Hepatocyte (in vitro differentiated cells): ENCODE measurements at regions not wholly inside any gene's neighbourhood (a gene's known extent, or its start where the extent isn't known, plus 50 kb on each side); places are given as distances from the start of the nearest gene placed in this dataset.

ENCODE experiments used
- DNase-seq: peaks from one replicate; pipeline ENCODE4 v3.0.0-alpha.2; 2016; ENCODE audit warnings: low spot score
- H2AFZ ChIP-seq: fragments of 200-600 bp; sonication (generic); 2 replicates; pipeline ENCODE4 v1.6.0; 2016; ENCODE audit warnings: antibody characterized with exemption, mild to moderate bottlenecking
- H3K27ac ChIP-seq: fragments of 200-600 bp; sonication (generic); 2 replicates; pipeline ENCODE4 v1.5.1; 2016; ENCODE audit warnings: mild to moderate bottlenecking
- H3K27me3 ChIP-seq: fragments of 200-600 bp; sonication (generic); 2 replicates; pipeline ENCODE4 v1.6.1; 2016
- H3K36me3 ChIP-seq: fragments of 200-600 bp; sonication (generic); replicated peaks from 2 replicates; pipeline ENCODE4 v1.5.1; 2016; ENCODE audit warnings: low read depth; ENCODE audit not compliant: insufficient read depth
- H3K4me1 ChIP-seq: fragments of 200-600 bp; sonication (generic); 2 replicates; pipeline ENCODE4 v1.5.1; 2016; ENCODE audit warnings: mild to moderate bottlenecking, moderate library complexity; ENCODE audit not compliant: insufficient read depth
- H3K4me2 ChIP-seq: fragments of 200-600 bp; sonication (generic); 2 replicates; pipeline ENCODE4 v1.6.0; 2016
- H3K4me3 ChIP-seq: fragments of 200-600 bp; sonication (generic); 2 replicates; pipeline ENCODE4 v1.5.1; 2016; ENCODE audit warnings: mild to moderate bottlenecking
- H3K79me2 ChIP-seq: fragments of 200-600 bp; sonication (generic); 2 replicates; pipeline ENCODE4 v1.6.0; 2017; ENCODE audit warnings: mild to moderate bottlenecking
- H3K9me2 ChIP-seq: fragments of 200-600 bp; sonication (generic); replicated peaks from 2 replicates; pipeline ENCODE4 v1.6.0; 2017; ENCODE audit warnings: mild to moderate bottlenecking; ENCODE audit not compliant: insufficient read depth
- H3K9me3 ChIP-seq: fragments of 200-600 bp; sonication (generic); 2 replicates; pipeline ENCODE4 v1.5.1; 2016; ENCODE audit warnings: low read depth, mild to moderate bottlenecking
- H4K20me1 ChIP-seq: fragments of 200-600 bp; sonication (generic); 2 replicates; pipeline ENCODE4 v1.6.0; 2016; ENCODE audit warnings: mild to moderate bottlenecking; ENCODE audit not compliant: insufficient read depth, poor library complexity, severe bottlenecking
- CTCF ChIP-seq: fragments of 200-600 bp; sonication (generic); IDR thresholded peaks from 2 replicates; pipeline ENCODE4 v1.5.1; 2016; ENCODE audit warnings: antibody characterized with exemption, mild to moderate bottlenecking; ENCODE audit not compliant: poor library complexity
- EZH2 ChIP-seq: fragments of 200-600 bp; sonication (generic); IDR thresholded peaks from 2 replicates; pipeline ENCODE4 v1.6.1; 2016; ENCODE audit warnings: antibody characterized with exemption, mild to moderate bottlenecking, borderline replicate concordance
- EZH2phosphoT487 ChIP-seq: fragments of 200-600 bp; sonication (generic); IDR thresholded peaks from one replicate; pipeline ENCODE4 v1.6.1; 2018; ENCODE audit warnings: antibody characterized with exemption, mild to moderate bottlenecking, low read depth, moderate library complexity; ENCODE audit not compliant: unreplicated experiment, severe bottlenecking
- WGBS: methylation state at CpG from one replicate; pipeline ENCODE4 v1.1.6; 2016; ENCODE audit warnings: low lambda C conversion rate; ENCODE audit errors: missing lambda C conversion rate; 5-methylcytosine and 5-hydroxymethylcytosine counted together

GRCh38 chr1:240701412-240701811 is 89.5 kb upstream of the GREM2 start:
- Histone ChIP-seq H3K27ac (no peak overlapping the region), H4K20me1 (no peaks in the 10 kb centered on the region), H3K79me2 (no peaks in the 10 kb centered on the region), H3K27me3 (no peaks in the 10 kb centered on the region), H3K9me3 (no peaks in the 10 kb centered on the region), H3K9me2 (no peaks in the 10 kb centered on the region), H3K36me3 (no peaks in the 10 kb centered on the region), H3K4me2 (no peak overlapping the region), H3K4me3 (no peak overlapping the region), H2AFZ (no peak overlapping the region), H3K4me1 (no peaks in the 10 kb centered on the region)
- 76% methylated on average over 5 of the region's 5 CpGs for WGBS
- TF ChIP-seq EZH2 = no peak
- no peak for TF ChIP-seq EZH2phosphoT487
- no peak for TF ChIP-seq CTCF
- peak; percentile 18 for DNase-seq

DNA sequence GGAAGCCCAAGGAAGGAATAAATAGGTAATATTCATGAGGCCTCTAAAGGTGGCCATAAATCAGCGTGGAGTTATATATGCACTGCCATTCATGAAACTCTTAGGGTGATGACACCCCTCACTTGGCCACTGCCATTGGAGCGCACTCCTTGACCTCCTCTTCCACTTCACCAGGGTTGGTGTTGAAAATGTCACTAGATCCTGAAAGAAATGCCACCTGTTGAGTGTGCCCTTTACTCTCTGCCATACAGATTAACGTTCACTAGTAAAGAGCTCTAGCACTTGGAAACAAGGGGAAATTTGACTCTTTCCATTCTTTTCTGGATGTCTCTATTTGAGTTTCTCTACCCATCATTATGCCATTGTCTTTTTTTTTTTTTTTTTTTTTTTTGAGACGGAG is 83.5 kb upstream of the GREM2 start:
- TF ChIP-seq EZH2 (no peak), EZH2phosphoT487 (no peak), CTCF (no peak)
- H3K36me3 ChIP-seq = no peaks in the 10 kb centered on the region
- no peak overlapping the region for H3K27ac ChIP-seq
- no peaks in the 10 kb centered on the region for H4K20me1 ChIP-seq
- peaks cover 8% of the 10 kb centered on the region for H3K4me1 ChIP-seq
- 91% methylated on average over 3 of the region's 4 CpGs for WGBS
- H3K79me2 ChIP-seq = no peaks in the 10 kb centered on the region
- no peak overlapping the region for H2AFZ ChIP-seq
- no peaks in the 10 kb centered on the region for H3K9me3 ChIP-seq
- DNase-seq = no peak
- no peak overlapping the region for H3K4me2 ChIP-seq
- H3K4me3 ChIP-seq = no peak overlapping the region
- peaks cover 3% of the 10 kb centered on the region for H3K27me3 ChIP-seq
- no peaks in the 10 kb centered on the region for H3K9me2 ChIP-seq

DNA sequence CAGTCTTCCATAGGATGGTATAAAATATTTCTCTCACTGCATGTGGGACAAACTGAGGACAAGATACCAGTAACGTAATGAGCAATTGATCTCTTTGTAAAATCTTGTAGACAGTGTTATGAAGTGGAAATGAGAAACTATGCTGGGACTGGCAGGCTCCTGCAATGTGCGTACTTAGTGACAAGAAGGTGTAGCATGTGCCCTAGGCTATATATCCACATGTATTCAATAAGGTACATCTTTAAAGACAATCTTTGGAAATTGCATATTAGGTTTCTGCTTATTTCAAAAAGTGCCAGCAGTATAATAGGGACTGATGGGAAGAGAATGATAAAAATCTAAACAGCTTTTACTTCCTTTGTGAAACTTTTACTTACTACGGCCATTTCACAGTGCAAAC is 81.9 kb upstream of the GREM2 start:
- WGBS = 55% methylated on average over 3 of the region's 3 CpGs
- no peak overlapping the region for H3K27ac ChIP-seq
- peaks cover 8% of the 10 kb centered on the region for H3K4me1 ChIP-seq
- TF ChIP-seq EZH2phosphoT487 (no peak), CTCF (no peak), EZH2 (no peak)
- no peak overlapping the region for H2AFZ ChIP-seq
- peaks cover 3% of the 10 kb centered on the region for H3K27me3 ChIP-seq
- H3K36me3 ChIP-seq = no peaks in the 10 kb centered on the region
- no peaks in the 10 kb centered on the region for H3K9me2 ChIP-seq
- no peak overlapping the region for H3K4me3 ChIP-seq
- H3K4me2 ChIP-seq = no peak overlapping the region
- no peaks in the 10 kb centered on the region for H3K79me2 ChIP-seq
- no peaks in the 10 kb centered on the region for H3K9me3 ChIP-seq
- DNase-seq = no peak
- H4K20me1 ChIP-seq = no peaks in the 10 kb centered on the region

- H3K9me2 ChIP-seq = no peaks in the 10 kb centered on the region
- H3K36me3 ChIP-seq = no peaks in the 10 kb centered on the region
- no peaks in the 10 kb centered on the region for H4K20me1 ChIP-seq
- no peak overlapping the region for H2AFZ ChIP-seq
- no peak overlapping the region for H3K4me2 ChIP-seq
- H3K27ac ChIP-seq = no peak overlapping the region
- H3K27me3 ChIP-seq = peaks cover 3% of the 10 kb centered on the region
- no peak for DNase-seq
- peaks cover 8% of the 10 kb centered on the region for H3K4me1 ChIP-seq
- no peak for TF ChIP-seq EZH2
- TF ChIP-seq EZH2phosphoT487 = no peak
- no peak for TF ChIP-seq CTCF
- H3K9me3 ChIP-seq = no peaks in the 10 kb centered on the region
- H3K79me2 ChIP-seq = no peaks in the 10 kb centered on the region
- H3K4me3 ChIP-seq = no peak overlapping the region
These were observed 81.1 kb upstream of the GREM2 start for GRCh38 chr1:240693036-240693435.
